GM21619 (cell line): ENCODE measurements at regions not wholly inside any gene's neighbourhood (a gene's known extent, or its start where the extent isn't known, plus 50 kb on each side); places are given as distances from the start of the nearest gene placed in this dataset.
"Not testable (repeated sequence)": the region's sequence is repeated elsewhere in the genome, so short reads cannot be mapped to it uniquely, and the experiment has no call there.

ENCODE experiments used
- ATAC-seq: cut with Tn5 transposase; IDR thresholded peaks from one replicate; pipeline ENCODE4 v1.9.1; 2021; ENCODE audit not compliant: unreplicated experiment

DNA sequence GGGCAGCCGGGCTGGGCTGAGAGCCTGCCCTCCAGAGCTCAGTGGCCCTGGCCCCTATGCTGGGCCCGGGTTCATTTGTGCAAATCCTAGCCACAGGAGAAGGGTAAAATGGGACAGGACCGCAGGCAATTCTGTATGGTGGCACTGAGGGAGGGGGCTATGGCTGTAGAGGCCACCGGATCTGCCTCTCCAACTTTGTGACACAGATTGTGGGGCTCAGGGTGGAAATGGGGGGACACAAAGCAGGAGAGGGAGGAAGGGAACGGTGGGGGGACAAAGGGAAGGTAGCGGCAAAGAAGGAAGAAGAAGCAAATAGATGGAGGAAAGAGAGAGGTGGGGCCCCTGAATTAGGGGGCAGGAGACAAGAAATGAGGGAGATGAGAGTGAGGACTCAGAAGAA lies 201.1 kb downstream of the SMAD2 start:
- ATAC-seq: no peak

DNA sequence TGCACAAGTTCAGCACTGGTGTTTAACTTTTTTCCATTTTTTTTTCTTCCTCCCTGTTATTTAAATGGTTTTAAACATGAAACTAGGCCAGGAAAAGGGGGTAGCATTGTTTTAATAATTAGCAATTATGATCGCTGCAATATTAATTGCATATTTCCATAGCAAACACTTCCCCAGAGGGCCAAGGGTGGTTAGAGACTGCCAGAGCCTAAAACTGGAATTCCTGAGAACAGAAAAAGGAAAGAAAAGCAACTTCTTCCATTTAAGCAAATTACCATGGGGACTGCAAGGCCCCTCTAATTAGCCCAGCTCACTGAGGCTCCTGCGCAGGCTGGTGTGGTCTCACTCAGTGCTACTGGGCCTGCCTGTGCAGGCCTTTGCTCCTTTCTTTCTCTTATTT lies 201.5 kb downstream of the SMAD2 start:
- ATAC-seq: no peak

DNA sequence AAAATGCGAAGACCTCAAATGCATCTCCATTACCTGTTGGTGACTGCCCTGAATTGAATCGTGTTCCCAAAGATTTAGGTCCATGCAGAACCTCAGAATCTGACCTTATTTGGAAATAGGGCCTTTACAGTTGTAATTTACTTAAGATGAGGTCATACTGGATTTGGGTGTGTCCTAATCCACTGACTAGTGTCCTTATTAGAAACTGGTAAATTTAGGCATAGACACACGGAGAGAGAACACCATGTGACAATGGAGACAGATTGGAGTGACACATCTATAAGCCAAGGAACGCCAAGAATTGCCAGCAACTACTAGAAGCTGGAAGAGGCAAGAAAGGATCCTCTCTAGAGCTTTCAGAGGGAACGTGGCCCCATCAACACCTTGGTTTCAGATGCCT lies 203.1 kb downstream of the SMAD2 start:
- ATAC-seq: no peak

DNA sequence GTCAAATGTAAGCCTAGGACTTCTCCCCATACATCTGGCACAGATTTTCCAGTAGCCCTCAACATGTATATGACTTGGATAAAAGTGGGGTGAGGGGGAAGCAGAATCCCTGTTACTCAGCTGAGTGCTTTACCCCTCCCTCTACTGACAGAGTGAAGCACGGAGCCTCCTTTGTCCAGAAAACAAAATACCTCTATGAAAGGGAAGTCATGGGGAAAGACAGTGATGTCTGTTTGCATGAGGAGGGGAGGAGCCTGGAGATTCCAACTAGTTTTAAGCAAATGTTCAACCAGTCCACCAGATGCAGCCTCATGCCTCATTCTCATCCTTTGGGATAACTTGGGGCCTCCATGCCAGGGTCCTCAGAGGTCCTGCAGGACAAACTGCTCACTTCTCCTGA lies 203.9 kb downstream of the SMAD2 start:
- ATAC-seq: no peak

DNA sequence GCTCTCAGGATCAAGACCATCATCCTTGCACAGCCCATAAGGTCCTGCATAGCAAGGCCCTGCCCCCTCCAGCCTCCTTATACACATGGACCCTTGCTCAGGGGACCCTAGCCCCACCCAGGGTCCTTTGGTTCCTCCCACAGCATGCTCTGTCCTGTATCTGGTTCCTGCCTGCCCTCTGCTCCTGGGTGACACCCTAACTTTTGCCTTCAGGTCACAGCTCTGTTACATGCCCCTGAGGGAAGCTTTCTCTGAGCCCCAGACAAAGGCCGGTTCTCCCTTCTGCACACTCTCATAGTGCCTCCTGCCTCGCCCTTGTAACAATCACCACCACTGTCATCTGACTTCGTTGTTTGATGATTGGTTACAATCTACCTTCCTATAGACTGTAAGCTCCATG lies 204.8 kb downstream of the SMAD2 start:
- no peak for ATAC-seq

DNA sequence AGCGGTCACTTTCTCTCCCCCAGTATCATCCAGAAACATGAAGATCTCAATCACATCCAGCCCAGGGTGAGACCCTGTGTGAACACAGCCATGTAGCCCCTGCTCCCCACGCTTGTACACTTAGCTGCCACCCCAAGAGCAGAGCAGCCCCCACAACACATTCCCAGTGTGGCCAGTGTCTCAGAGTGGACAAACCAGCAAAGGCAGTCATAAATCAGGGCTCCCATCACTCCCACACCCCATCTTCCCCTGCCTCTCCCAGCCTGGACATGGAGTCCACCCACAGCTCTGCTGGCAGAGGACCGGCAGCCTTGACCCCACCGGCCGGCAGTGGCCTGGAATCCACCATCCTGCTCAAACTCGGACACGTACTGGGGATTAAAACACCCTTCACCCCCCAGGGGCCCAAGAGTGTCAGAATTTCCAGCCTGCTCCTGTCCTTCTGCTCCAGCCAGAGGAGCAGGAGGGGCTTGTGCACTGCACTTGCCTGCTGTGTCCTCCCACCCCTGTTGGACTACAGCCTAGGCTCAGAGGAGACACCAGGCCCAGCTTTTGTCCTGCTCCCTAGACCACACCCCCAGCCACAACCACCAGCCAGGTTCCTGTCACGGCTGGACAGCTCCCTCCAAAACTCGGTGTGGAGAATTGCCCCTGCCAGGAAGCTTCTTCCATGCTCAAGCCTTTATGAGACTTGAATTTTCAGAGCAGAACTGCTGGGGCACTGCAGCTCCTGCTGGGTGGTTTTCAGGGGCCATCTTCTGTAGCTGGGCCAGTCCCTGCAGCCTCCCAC lies 206.1 kb downstream of the SMAD2 start:
- ATAC-seq: no peak

DNA sequence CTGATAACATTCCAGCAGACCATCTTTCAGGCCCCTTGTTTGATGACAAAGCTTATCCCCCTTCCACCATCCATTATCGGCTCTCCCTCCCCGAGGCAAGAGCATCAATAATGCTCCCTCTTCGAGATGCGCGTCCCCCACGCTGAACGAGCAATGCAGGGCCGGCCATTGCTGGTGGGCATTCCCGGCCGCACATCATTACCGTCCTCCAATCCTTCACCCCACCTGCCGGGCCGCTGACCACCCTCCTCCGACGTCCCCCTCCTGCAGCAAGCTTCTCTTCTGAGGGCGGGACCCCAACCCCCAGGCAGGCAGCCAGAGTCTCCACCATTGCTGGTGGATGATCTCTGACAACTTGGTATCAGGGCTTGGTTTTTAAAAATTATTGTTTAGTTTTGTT lies 208.6 kb downstream of the SMAD2 start:
- ATAC-seq: no peak

DNA sequence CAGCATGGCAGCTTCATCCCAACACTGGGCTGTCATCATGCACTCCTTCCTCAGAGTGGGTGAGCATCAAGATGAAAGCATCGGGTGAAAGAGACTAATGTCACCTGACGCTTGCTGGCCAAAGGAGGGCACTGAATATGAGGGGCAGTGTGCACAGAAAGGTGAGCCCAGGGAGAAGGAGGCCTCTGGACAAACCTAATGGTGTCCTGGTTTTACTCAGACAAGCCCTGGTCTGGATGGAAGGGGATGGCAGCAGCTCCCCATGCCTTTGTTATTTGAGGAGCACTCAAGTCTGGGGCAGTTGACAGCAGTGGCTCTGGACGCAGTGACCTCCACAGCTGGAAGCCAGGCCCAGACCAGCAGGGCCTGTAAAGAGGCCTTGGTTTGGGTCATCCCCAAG lies 209.7 kb downstream of the SMAD2 start:
- ATAC-seq: no peak

DNA sequence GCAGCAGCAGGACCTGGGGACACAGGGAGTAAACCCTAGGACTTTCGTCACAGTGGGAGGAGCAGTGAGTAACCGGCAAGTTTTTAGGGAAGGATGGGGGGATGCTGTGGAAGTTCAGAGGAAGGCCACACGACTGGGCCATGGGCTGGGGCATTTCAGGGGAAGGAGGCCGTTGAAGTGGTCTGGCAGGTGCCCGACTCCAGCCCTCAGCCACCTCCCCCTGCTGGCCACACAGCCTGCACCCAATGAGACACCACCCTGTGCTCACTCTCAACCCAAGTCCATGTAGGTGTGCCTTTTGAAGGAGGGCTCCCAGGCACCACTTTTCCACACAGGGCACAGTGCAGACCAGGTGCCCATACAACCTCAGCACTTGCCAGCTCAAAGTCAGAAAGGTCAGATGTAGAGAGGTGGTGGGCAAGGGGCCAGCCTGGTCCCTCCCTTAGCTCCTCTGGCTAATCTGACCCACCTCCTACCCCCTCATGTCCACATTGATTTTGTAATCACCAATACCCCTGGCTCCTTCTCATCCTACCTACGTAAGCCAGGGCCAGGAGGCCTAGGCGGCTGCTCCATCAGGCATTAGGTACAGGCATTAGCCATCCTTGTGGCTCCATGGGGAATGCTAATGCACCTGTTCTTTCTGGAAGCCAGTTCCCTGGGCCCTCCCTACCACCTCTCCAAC lies 211.2 kb downstream of the SMAD2 start:
- no peak for ATAC-seq

DNA sequence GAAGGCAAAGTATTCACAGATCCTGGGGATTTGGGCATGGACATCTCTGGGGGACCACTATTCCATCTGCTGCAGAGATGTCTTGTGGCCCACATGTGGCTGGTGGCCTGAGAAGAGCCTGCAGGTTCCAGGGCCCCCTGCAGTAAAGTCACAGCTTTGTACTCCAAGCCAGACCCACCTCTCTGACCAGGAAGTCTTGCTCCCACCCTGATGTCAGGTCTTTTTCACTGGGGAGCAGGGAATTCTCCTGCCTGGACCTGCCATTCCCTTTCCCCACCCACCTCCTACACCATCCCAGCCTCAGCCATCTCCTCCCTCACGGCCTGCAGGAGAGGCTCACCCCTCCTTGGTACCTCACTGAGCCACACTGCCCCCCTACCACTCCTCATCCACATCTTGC lies 211.8 kb downstream of the SMAD2 start:
- no peak for ATAC-seq

DNA sequence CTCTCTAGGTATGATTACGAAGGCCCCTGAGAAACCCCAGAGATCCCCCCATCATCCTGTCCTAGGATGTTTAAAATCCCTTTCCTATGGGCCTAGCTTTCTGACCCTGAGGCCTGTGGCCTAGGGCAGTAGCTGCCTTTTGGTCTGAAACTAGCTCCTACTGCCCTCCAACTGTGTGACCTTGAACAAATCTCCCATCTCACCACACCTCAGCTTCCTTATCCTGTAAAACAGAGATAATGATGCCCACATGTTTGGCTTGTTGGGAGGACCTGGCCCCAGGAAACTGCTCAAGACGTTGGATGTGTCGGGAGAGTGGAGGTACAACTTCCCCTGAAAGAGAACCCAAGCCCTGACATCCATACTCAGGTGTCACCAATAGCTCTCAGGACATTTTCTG lies 213.2 kb downstream of the SMAD2 start:
- ATAC-seq: no peak

DNA sequence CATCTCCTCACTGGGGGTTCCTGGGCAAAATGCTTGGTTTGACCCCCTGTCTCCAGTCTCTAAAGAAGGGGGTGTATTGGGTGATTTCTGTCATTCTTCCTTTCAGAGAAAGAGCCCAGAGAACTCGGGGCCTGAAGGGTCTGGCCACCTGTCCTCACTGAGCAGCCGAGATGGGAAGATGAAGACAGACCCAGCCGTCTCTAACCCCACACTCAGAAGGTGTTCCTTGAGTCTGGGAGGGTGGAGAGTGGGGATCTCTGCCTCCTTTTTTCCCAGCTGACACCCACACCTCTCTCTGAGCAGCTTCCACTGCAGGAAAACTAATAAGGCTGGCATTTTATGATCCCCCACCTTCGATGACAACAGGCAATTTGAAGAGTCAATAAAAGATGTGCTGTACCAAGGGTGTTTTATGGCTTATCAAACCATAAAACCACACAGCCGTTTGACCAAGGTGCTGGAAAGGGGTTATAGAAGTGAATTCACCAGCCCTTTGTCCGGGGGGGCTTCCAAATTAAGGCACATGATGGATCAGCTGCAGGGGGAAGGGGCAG lies 213.8 kb downstream of the SMAD2 start:
- ATAC-seq: no peak

DNA sequence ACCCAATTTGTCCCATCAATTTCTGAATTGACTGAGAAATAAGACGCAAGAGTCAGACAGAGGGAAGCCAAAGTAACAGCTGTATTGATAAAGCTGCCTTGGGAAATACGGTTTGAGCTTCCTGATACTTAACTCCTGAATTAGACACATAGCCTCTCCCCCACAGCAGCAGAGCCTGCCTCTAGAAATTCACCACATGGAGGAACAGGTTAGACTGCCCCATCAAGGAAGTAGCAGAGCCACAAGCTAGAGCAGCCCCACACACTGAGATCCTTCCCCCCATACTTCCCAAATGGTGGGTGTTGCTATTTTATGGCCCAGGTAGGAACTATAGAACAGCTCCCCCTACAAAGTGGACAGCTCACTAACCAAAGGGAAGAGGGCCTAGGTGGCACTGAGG lies 220.0 kb downstream of the SMAD2 start:
- ATAC-seq: no peak

DNA sequence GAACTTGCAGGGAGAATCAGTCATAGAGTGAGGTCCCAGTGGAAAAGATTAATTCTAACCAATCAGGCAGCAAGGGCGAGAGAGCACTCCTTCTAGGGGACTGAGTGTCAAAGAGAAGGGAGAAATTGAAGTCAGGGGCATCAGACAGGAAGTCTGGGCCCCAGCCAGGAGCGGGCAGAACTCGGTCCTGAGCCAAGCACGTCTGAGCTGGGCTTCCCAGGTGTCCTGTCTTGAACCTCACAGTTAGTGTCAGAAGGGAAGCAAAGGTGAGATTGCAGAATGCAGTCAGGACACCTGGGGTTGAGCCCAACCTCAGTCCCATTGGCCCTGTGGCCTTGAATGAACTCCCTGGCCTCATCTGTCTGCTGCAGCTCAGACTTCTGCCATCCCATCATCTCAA lies 220.9 kb downstream of the SMAD2 start:
- no peak for ATAC-seq

DNA sequence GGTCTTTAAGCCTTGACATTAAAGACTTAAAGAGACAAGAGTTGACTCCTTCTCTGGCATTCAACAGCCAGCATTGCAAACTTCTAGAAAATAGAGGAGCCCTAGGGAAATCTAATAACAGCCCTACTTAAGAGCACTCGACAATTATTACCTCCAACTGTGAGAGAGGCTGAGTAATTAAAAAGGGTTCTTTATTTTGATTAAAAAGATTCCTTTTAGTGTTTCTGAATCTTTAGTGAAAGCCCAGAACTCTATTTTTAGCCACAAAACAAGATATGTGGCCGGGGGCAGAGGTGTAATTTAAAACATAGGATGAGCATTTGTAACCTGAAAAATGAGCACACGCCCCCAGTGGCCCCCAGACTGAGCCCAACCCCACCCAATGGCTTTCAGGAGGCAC lies 222.3 kb downstream of the SMAD2 start:
- no peak for ATAC-seq

DNA sequence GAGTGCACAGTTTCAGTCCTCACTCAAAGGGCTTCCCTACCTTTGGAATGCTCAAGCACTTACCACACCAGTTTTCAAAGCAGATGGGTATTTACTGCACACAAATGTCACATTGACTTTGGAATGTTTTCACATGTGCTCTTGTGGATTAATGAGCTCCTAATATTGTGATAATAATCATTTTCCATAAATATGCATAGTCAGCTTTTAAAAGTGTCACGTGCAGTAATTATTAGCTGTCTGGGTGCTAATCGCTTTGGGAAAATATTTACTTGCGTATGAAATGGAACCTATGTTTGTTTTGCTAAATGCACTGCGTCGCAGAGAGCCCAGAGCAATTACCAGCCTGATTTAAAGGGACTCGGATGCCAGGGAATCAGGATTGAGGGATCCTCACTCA lies 229.3 kb downstream of the SMAD2 start:
- ATAC-seq: no peak

DNA sequence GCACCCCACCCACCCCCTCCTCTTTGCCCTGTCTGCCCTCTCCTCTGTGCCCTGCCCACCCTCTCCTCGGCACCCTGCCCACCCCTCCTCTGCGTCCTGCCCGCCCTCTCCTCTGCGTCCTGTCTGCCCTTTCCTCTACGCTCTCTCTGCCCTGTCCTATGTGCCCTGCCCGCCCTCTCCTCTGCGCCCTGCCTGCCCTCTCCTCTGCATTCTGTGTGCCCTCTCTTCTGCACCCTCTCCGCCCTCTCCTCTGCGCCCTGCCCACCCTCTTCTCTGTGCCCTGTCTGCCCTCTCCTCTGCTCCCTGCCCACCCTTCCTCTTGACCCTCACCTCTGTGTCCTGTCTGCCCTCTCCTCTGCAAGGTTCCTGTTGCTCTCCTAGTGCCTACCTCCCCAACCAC lies 233.6 kb downstream of the SMAD2 start:
- ATAC-seq: no peak

DNA sequence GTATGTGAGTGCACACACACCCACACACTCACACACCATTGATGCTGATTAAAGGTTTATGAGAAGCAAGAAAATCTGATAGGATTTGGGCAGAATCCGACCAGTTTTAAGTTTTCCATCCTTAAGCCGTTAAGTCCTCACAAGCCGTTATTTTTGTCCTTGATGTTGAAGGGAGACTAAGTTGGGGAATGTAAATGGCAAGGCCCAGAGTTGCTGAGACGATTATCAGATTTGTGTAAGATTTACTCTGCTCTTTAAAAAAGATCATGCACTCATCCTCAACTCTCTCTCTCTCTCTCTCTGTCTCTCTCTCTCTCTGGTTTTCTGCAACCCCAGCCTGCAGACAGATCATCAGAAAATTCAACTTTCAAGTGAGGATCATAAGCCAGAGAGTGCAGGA lies 238.8 kb downstream of the SMAD2 start:
- no peak for ATAC-seq

DNA sequence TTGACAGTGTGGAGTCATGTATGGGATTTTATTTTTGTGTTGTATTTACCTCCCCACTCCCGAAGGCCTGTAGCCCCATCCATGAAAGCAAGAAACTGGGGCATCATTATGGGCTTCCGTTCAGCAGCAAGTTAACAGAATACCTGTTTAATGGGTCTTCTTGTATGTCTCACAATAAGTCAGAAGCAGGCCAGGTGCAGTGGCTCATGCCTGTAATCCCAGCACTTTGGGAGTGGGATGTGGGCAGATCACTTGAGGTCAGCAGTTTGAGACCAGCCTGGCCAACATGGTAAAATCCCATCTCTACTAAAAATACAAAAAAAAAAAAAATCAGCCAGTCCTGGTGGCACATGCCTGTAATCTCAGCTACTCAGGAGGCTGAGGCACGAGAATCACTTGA lies 239.7 kb downstream of the SMAD2 start:
- ATAC-seq: not testable (repeated sequence)

DNA sequence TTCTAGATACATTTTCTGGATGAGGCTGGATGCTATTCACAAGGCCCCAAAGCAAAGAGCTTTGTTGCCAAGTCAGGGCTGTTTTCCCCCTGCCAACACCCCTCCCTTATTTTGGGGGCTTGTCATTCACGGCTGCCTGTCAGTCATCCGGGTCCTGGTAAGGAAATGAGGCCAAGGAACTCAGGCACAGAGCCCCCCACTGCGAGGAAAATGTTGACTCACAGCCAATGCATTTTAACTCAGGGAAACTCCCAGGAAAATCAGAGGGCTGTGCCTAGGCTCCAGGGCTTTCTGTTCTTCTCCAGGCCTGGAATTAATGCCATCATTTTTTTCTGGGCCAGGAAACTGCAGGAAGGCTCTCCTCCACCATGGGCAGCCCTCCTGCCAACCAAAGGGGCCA lies 241.1 kb downstream of the SMAD2 start:
- ATAC-seq: no peak

DNA sequence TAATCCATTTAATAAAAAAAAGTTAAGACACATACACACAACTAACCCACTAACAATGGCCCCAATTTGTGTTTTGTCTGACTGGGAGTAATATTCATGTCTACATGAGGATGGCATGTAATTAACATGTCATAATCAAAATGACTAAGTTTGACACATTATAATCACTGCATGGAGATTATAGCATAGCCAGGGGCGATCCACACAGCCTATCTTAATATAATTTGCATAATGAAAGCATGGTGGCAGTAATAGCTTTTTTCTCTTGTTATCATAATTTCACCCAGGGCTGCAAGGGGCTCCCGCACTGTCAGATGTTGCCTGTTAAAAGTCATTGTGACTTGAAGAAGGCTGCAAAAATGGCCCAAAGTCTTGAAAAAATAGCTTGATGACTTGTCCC lies 243.7 kb downstream of the SMAD2 start:
- no peak for ATAC-seq

DNA sequence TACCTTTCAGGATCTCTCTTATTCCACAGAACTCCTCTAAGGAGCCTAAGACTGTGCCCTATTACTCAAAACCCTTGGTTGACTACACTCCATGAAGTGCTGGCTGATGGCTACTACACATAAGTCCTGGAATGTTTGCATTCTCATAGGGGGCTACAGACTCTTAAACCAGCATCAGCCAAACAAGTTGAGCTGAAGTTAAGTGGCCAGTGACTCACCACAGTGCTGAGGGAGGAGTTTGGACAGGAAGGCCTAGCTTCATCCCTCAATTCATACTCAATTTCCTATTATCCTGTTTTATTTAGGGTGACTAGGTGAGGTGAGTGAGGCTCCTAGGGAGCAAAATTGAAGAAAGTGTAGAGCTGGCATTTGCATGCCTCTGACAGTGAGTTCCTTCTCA lies 246.7 kb downstream of the SMAD2 start:
- no peak for ATAC-seq

DNA sequence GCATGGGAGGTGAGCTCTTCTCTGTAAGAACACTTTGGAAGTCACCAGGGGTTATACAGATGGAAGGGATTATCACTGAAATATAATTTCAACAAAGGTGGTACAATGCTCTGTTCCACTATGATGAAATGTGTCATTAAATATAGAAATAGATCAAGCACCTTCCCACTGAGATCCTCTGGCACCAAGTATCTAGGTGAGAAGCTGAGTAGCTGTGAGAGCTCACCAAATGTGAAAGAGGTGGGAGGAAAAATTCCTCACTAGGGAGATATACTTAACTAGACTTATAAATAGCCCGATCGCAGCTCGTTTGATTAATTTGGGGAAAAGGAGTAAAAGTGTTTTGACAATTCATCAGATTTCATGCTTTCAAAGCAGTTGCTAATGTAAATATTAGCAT lies 247.6 kb downstream of the SMAD2 start:
- no peak for ATAC-seq
